ENCODE measurements at regions not wholly inside any gene's neighbourhood (a gene's known extent, or its start where the extent isn't known, plus 50 kb on each side); places are given as distances from the start of the nearest gene placed in this dataset.
"Not testable (repeated sequence)": the region's sequence is repeated elsewhere in the genome, so short reads cannot be mapped to it uniquely, and the experiment has no call there.

- peak; percentile 34; the same call in 1 of the 2 replicates for TF ChIP-seq ZNF146 (tag by site-specific recombination; IDR thresholded peaks at IDR 0.05)
- H3K4me3 ChIP-seq (ENCODE audit: low read depth, low read length); H3K4me1 ChIP-seq (ENCODE audit: control insufficient read depth, insufficient read depth, low read length); H3K36me3 ChIP-seq (ENCODE audit: control insufficient read depth in 2 of 2, insufficient read depth in 1 of 2, low read length in 2 of 2); POLR2A ChIA-PET; H3K27ac ChIP-seq (ENCODE audit: extremely low read depth, low read depth, low read length); H3K9me3 ChIP-seq (ENCODE audit: control insufficient read depth, insufficient read depth, low read depth, low read length): not testable (repeated sequence)
- CTCF ChIA-PET: interaction anchor here (0.6 kb wide), 1 partner anchor 9 kb away, joined by 4 read pairs; no protein-coding TSS in a partner anchor
These were observed 703.6 kb upstream of the CTNND2 start for GRCh38 chr5:12607817-12608216.

GRCh38 chr5:12592228-12592627 lies 688.0 kb upstream of the CTNND2 start:
- Histone ChIP-seq H3K4me3 (ENCODE audit: low read depth, low read length) (no peak overlapping the region), H3K4me1 (ENCODE audit: control insufficient read depth, insufficient read depth, low read length) (no peaks in the 10 kb centered on the region), H3K9me3 (ENCODE audit: control insufficient read depth, insufficient read depth, low read depth, low read length) (no peaks in the 10 kb centered on the region), H3K27ac (ENCODE audit: extremely low read depth, low read depth, low read length) (no peak overlapping the region), H3K36me3 (ENCODE audit: control insufficient read depth in 2 of 2, insufficient read depth in 1 of 2, low read length in 2 of 2) (no peaks in the 10 kb centered on the region)
- POLR2A ChIA-PET: no interaction called here
- TF ChIP-seq ZNF510 (tag by site-specific recombination; IDR thresholded peaks at IDR 0.05; ENCODE audit: insufficient replicate concordance) (no peak), ZNF274 (IDR thresholded peaks at IDR 0.05; ENCODE audit: low read length) (no peak), ZNF274 (tag by site-specific recombination; IDR thresholded peaks at IDR 0.05; ENCODE audit: borderline replicate concordance) (no peak), ZIC2 (tag by site-specific recombination; IDR thresholded peaks at IDR 0.05) (no peak), ZNF23 (tag by site-specific recombination; IDR thresholded peaks at IDR 0.05; ENCODE audit: borderline replicate concordance) (no peak), SP3 (tag by site-specific recombination; IDR thresholded peaks at IDR 0.05) (no peak), RBAK (tag by site-specific recombination; IDR thresholded peaks at IDR 0.05) (no peak), ZFP69B (tag by site-specific recombination; IDR thresholded peaks at IDR 0.05) (no peak), BCL11B (tag by site-specific recombination; IDR thresholded peaks at IDR 0.05; ENCODE audit: low read depth) (no peak), ZNF324 (tag by site-specific recombination; IDR thresholded peaks at IDR 0.05) (no peak), ZNF174 (tag by site-specific recombination; IDR thresholded peaks at IDR 0.05) (no peak), GFI1B (tag by site-specific recombination; IDR thresholded peaks at IDR 0.05) (no peak), ZNF146 (tag by site-specific recombination; IDR thresholded peaks at IDR 0.05) (no peak), ZNF10 (tag by site-specific recombination; IDR thresholded peaks at IDR 0.05) (no peak), ZBTB49 (tag by site-specific recombination; IDR thresholded peaks at IDR 0.05; ENCODE audit: low read depth) (no peak), ZNF132 (tag by site-specific recombination; IDR thresholded peaks at IDR 0.05; ENCODE audit: borderline replicate concordance) (no peak), ZBTB48 (tag by site-specific recombination; IDR thresholded peaks at IDR 0.05) (no peak), ZFP41 (tag by site-specific recombination; IDR thresholded peaks at IDR 0.05; ENCODE audit: borderline replicate concordance) (no peak), ZSCAN23 (tag by site-specific recombination; IDR thresholded peaks at IDR 0.05) (no peak), ZNF426 (tag by site-specific recombination; IDR thresholded peaks at IDR 0.05) (no peak), ZBTB8A (tag by site-specific recombination; IDR thresholded peaks at IDR 0.05) (no peak)
- CTCF ChIA-PET: no interaction called here

GRCh38 chr5:12586406-12586805 lies 682.2 kb upstream of the CTNND2 start:
- no peaks in the 10 kb centered on the region for H3K4me1 ChIP-seq (ENCODE audit: control insufficient read depth, insufficient read depth, low read length)
- ChIA-PET CTCF (no interaction called here), POLR2A (no interaction called here)
- no peak overlapping the region for H3K4me3 ChIP-seq (ENCODE audit: low read depth, low read length)
- no peak overlapping the region for H3K27ac ChIP-seq (ENCODE audit: extremely low read depth, low read depth, low read length)
- no peaks in the 10 kb centered on the region; a peak in 1 of 3 replicates for H3K36me3 ChIP-seq (ENCODE audit: control insufficient read depth in 2 of 2, insufficient read depth in 1 of 2, low read length in 2 of 2)
- H3K9me3 ChIP-seq (ENCODE audit: control insufficient read depth, insufficient read depth, low read depth, low read length): no peaks in the 10 kb centered on the region
- TF ChIP-seq YY2 (tag by site-specific recombination; IDR thresholded peaks at IDR 0.05): no peak
- TF ChIP-seq PRDM4 (tag by site-specific recombination; IDR thresholded peaks at IDR 0.05): no peak
- no peak for TF ChIP-seq ZNF274 (IDR thresholded peaks at IDR 0.05; ENCODE audit: low read length)
- TF ChIP-seq ZNF274 (tag by site-specific recombination; IDR thresholded peaks at IDR 0.05; ENCODE audit: borderline replicate concordance): no peak
- TF ChIP-seq ZNF629 (tag by site-specific recombination; IDR thresholded peaks at IDR 0.05): no peak
- TF ChIP-seq SALL2 (tag by site-specific recombination; IDR thresholded peaks at IDR 0.05; ENCODE audit: borderline replicate concordance): no peak
- TF ChIP-seq ZNF530 (tag by site-specific recombination; IDR thresholded peaks at IDR 0.05; ENCODE audit: low read depth): no peak
- TF ChIP-seq ZBTB20 (tag by site-specific recombination; IDR thresholded peaks at IDR 0.05): no peak
- no peak for TF ChIP-seq SP3 (tag by site-specific recombination; IDR thresholded peaks at IDR 0.05)
- TF ChIP-seq ZNF843 (tag by site-specific recombination; IDR thresholded peaks at IDR 0.05): no peak
- no peak for TF ChIP-seq SCRT1 (tag by site-specific recombination; IDR thresholded peaks at IDR 0.05; ENCODE audit: borderline replicate concordance)
- TF ChIP-seq ZNF132 (tag by site-specific recombination; IDR thresholded peaks at IDR 0.05; ENCODE audit: borderline replicate concordance): no peak
- TF ChIP-seq HOXC10 (CRISPR knock-in tag; IDR thresholded peaks at IDR 0.05): no peak
